CD8-positive, alpha-beta memory T cell (primary cell): ENCODE measurements at regions not wholly inside any gene's neighbourhood (a gene's known extent, or its start where the extent isn't known, plus 50 kb on each side); places are given as distances from the start of the nearest gene placed in this dataset.

Source experiments
- CTCF ChIA-PET: fragments of 350-600 bp; sonication (Branson Sonifier 250); formaldehyde crosslinking; loops from one replicate; lab custom pipeline; 2021; ENCODE audit warnings: antibody characterized with exemption; lab: Charles Lee
- POLR2A ChIA-PET: fragments of 350-600 bp; sonication (Branson Sonifier 250); formaldehyde crosslinking; loops from one replicate; lab custom pipeline; 2021; ENCODE audit warnings: antibody characterized with exemption; lab: Charles Lee
- DNase-seq, 5 donors: peaks; one replicate each; pipeline versions ENCODE4 v3.0.0 to v3.0.0-alpha.2; 2020 to 2022; ENCODE audit warnings: mixed read lengths in 1 of 5
- H3K27ac ChIP-seq: one replicate; pipeline ENCODE4 v1.7.0; 2013; ENCODE audit warnings: low read depth, mild to moderate bottlenecking, low read length, moderate library complexity
- H3K27me3 ChIP-seq: 2 replicates; pipeline ENCODE4 v1.7.0; 2013; ENCODE audit warnings: low read length, mild to moderate bottlenecking; ENCODE audit not compliant: insufficient read depth, poor library complexity, severe bottlenecking
- H3K36me3 ChIP-seq: 2 replicates; pipeline ENCODE4 v1.7.0; 2013; ENCODE audit warnings: mild to moderate bottlenecking, low read length, moderate library complexity; ENCODE audit not compliant: insufficient read depth
- H3K4me1 ChIP-seq: 2 replicates; pipeline ENCODE4 v1.7.0; 2013; ENCODE audit warnings: mild to moderate bottlenecking, low read length, moderate library complexity; ENCODE audit not compliant: insufficient read depth
- H3K4me3 ChIP-seq: 2 replicates; pipeline ENCODE4 v1.7.0; 2013; ENCODE audit warnings: mild to moderate bottlenecking, low read length
- H3K9me3 ChIP-seq: 2 replicates; pipeline ENCODE4 v1.7.0; 2013; ENCODE audit warnings: mild to moderate bottlenecking, low read length
- H3K27ac Mint-ChIP-seq, 8 donors: one replicate each; pipeline ENCODE4 v1.8.0; 2020 to 2021; ENCODE audit warnings: mixed read lengths in 8 of 8, mild to moderate bottlenecking in 6 of 8, inconsistent platforms in 3 of 8, moderate library complexity in 3 of 8
- H3K27me3 Mint-ChIP-seq, 2 donors: one replicate each; pipeline ENCODE4 v1.8.0; 2020 to 2021; ENCODE audit warnings: mixed read lengths in 2 of 2, mild to moderate bottlenecking in 1 of 2, moderate library complexity in 1 of 2
- H3K36me3 Mint-ChIP-seq, 3 donors: one replicate each; pipeline ENCODE4 v1.8.0; 2020 to 2021; ENCODE audit warnings: mixed read lengths in 3 of 3, inconsistent platforms in 1 of 3, mild to moderate bottlenecking in 1 of 3
- H3K4me1 Mint-ChIP-seq, 3 donors: one replicate each; pipeline ENCODE4 v1.8.0; 2020 to 2021; ENCODE audit warnings: mixed read lengths in 3 of 3, inconsistent platforms in 1 of 3, mild to moderate bottlenecking in 1 of 3
- H3K4me3 Mint-ChIP-seq, 7 donors: one replicate each; pipeline ENCODE4 v1.8.0; 2020 to 2021; ENCODE audit warnings: mixed read lengths in 7 of 7, mild to moderate bottlenecking in 6 of 7, moderate library complexity in 4 of 7, inconsistent platforms in 2 of 7
- H3K9me3 Mint-ChIP-seq, 5 donors: one replicate each; pipeline ENCODE4 v1.8.0; 2020 to 2022; ENCODE audit warnings: mixed read lengths in 5 of 5, mild to moderate bottlenecking in 3 of 5, moderate library complexity in 2 of 5, inconsistent platforms in 1 of 5

- no peak for DNase-seq
- Mint-ChIP-seq H3K9me3 (peaks cover 2 to 19% (median 3%) of the 10 kb centered on the region in 5 donors), H3K36me3 (no peaks in the 10 kb centered on the region), H3K27me3 (no peaks in the 10 kb centered on the region), H3K4me3 (no peak overlapping the region), H3K27ac (no peak overlapping the region), H3K4me1 (no peaks in the 10 kb centered on the region)
- H3K36me3 ChIP-seq = no peaks in the 10 kb centered on the region
- no peak overlapping the region for H3K4me3 ChIP-seq
- no peaks in the 10 kb centered on the region for H3K4me1 ChIP-seq
- H3K27me3 ChIP-seq = no peaks in the 10 kb centered on the region
- H3K27ac ChIP-seq = no peak overlapping the region
- H3K9me3 ChIP-seq = no peaks in the 10 kb centered on the region
- CTCF ChIA-PET = no interaction called here
- POLR2A ChIA-PET = no interaction called here
Observed at GRCh38 chr18:65399091-65399490, 351.7 kb upstream of the CDH7 start.

DNA sequence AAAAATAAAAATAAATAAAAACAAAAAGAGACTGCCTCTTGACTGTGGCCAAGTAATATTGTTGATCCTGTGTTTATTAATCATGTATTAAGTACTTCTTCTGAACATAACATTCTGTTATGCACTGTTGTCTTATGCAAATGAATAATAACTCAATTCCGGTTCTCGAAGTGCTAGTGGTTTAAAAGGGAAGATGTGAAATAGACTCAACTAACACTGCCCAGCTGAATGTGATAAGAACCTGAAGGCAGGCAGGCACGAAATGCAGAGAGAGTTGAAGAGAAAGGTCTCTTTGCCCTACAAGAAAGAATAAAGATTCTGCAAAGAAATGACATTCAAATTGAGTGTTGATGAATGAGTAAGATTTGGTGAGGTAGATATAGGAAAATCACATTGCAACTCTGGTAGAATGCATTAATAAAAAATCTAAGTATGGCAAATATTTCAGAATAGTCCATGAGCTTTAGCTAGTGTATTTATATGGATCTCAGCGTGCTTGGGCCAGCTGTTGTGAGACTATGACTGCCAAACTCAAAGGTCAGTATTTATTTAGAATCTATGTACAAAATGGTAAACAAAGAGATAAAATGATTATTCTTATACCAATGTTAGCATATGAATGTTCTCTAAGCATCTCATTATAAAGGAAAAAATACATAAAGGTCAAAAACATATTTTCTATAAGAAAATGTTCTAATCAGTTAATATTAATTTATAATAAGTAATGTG is 352.3 kb upstream of the CDH7 start:
- H3K4me3 ChIP-seq = no peak overlapping the region
- CTCF ChIA-PET = no interaction called here
- Mint-ChIP-seq H3K9me3 (peaks cover 2 to 17% (median 3%) of the 10 kb centered on the region in 5 donors), H3K27me3 (no peaks in the 10 kb centered on the region), H3K27ac (no peak overlapping the region), H3K36me3 (no peaks in the 10 kb centered on the region), H3K4me3 (no peak overlapping the region), H3K4me1 (no peaks in the 10 kb centered on the region)
- no peak overlapping the region for H3K27ac ChIP-seq
- no peaks in the 10 kb centered on the region for H3K27me3 ChIP-seq
- no peaks in the 10 kb centered on the region for H3K36me3 ChIP-seq
- POLR2A ChIA-PET = no interaction called here
- H3K9me3 ChIP-seq = no peaks in the 10 kb centered on the region
- no peaks in the 10 kb centered on the region for H3K4me1 ChIP-seq
- DNase-seq = no peak

DNA sequence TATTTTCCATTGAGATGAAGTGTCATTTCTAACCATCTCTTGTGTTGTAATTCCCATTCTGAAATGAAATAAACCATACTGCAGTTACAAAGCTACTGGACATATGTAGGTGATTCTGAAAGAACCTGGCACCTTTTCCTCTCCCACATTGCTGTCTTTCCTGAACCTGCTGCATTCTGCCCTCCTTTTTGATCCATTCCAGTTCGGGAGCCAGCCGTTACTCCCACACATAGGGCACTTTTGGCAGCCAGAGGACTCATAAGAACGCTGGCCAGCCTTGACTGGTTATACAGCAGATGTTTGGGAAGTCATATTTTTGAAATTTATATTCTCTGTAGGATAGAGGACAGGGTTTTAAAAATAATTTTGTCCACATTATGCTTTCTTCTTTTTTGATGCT is 369.8 kb upstream of the CDH7 start:
- H3K9me3 Mint-ChIP-seq = peaks cover 10 to 41% (median 27%) of the 10 kb centered on the region in 5 donors
- no peak overlapping the region for H3K4me3 Mint-ChIP-seq
- DNase-seq = no peak
- Histone ChIP-seq H3K36me3 (no peaks in the 10 kb centered on the region), H3K27ac (no peak overlapping the region), H3K9me3 (no peaks in the 10 kb centered on the region), H3K4me1 (no peaks in the 10 kb centered on the region), H3K27me3 (no peaks in the 10 kb centered on the region), H3K4me3 (no peak overlapping the region)
- H3K27me3 Mint-ChIP-seq = peaks cover 0 to 2% of the 10 kb centered on the region in 2 donors
- H3K4me1 Mint-ChIP-seq = no peaks in the 10 kb centered on the region
- no peak overlapping the region for H3K27ac Mint-ChIP-seq
- no peaks in the 10 kb centered on the region for H3K36me3 Mint-ChIP-seq
- POLR2A ChIA-PET = no interaction called here
- CTCF ChIA-PET = no interaction called here

DNA sequence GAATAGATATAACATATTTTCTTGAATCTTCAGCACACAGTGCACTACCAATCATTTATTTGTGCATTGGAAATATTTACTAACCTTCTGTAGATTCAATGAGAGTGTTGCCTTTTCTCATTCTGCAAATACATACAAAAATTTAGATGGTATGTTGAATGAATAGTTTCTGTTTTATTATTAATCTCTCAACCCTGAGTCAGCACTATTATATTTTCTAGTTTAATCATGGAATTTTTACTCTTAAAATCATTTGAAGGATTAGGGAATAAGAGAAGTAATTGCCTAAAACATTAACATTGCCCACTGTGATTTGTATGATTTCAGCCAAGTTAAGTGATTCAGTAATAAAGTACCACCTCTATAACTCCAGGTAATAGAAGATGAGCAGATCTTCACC is 370.2 kb upstream of the CDH7 start:
- Mint-ChIP-seq H3K36me3 (no peaks in the 10 kb centered on the region), H3K9me3 (peaks cover 10 to 39% (median 27%) of the 10 kb centered on the region in 5 donors), H3K4me3 (no peak overlapping the region), H3K27ac (no peak overlapping the region), H3K4me1 (no peaks in the 10 kb centered on the region), H3K27me3 (peaks cover 0 to 2% of the 10 kb centered on the region in 2 donors)
- ChIA-PET POLR2A (no interaction called here), CTCF (no interaction called here)
- H3K4me1 ChIP-seq = no peaks in the 10 kb centered on the region
- H3K9me3 ChIP-seq = no peaks in the 10 kb centered on the region
- no peaks in the 10 kb centered on the region for H3K36me3 ChIP-seq
- DNase-seq = no peak
- H3K27ac ChIP-seq = no peak overlapping the region
- no peaks in the 10 kb centered on the region for H3K27me3 ChIP-seq
- no peak overlapping the region for H3K4me3 ChIP-seq

DNA sequence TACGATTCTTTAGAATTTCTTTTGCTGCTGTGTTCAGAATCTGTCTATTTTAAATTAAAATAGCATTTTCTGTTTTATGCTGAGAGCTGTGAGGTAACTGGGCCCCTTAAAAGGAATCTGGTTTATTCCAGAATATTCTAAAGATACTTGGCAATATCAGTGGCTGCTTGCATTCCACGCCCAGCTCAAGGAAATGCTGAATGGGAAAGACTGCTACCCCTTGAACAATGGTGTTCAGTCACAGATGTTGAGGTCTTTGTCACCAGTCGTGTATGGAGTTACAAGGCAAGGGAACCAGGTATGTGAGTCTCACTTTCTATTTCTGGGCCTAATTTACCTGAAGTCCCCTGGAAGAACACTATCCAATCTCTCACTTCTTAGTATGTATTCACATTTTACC is 377.9 kb upstream of the CDH7 start:
- Histone ChIP-seq H3K4me1 (no peaks in the 10 kb centered on the region), H3K36me3 (no peaks in the 10 kb centered on the region), H3K9me3 (no peaks in the 10 kb centered on the region), H3K27me3 (no peaks in the 10 kb centered on the region), H3K27ac (no peak overlapping the region), H3K4me3 (no peak overlapping the region)
- POLR2A ChIA-PET = no interaction called here
- no peaks in the 10 kb centered on the region for H3K4me1 Mint-ChIP-seq
- no peak for DNase-seq
- no peaks in the 10 kb centered on the region for H3K27me3 Mint-ChIP-seq
- H3K27ac Mint-ChIP-seq = no peak overlapping the region
- no peaks in the 10 kb centered on the region for H3K36me3 Mint-ChIP-seq
- no peak overlapping the region for H3K4me3 Mint-ChIP-seq
- CTCF ChIA-PET = no interaction called here
- H3K9me3 Mint-ChIP-seq = peaks cover 7 to 26% (median 14%) of the 10 kb centered on the region in 5 donors

DNA sequence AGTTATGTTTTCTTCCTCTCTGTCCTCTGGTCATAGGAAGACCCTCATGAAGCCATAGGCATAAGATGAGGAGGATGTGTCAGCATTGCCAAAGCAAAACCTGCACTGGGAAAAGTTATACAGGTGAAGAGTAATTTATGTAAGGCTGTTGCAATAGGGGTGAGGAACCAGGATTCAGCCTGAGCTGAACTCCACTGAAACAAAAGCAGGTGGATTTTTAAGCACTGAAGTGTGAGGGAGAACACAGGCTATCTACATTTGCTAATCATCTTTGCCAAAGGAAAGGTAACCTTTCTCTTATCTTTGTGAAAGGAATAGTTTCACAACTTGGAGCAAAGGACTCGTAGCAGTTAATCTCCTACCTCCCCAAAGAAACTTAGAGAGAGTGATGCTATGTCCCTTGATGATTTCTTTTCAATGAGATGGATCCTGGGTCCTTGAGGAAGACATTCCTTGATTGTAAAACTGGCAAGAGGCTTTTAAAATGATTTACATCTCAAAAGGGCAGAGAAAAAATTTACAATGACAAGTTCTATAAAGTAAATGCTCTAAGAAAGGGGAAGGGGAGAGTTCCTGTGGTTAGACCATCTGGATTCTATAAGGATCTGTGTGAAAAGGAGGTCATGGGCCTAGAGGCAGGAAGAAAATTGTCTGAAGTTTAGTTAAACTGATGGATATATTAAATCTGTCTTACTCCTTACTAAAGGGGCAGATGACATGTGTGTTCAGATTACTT is 385.4 kb upstream of the CDH7 start:
- Histone ChIP-seq H3K27ac (no peak overlapping the region), H3K36me3 (no peaks in the 10 kb centered on the region), H3K4me1 (no peaks in the 10 kb centered on the region), H3K9me3 (no peaks in the 10 kb centered on the region), H3K27me3 (no peaks in the 10 kb centered on the region), H3K4me3 (no peak overlapping the region)
- ChIA-PET CTCF (no interaction called here), POLR2A (no interaction called here)
- Mint-ChIP-seq H3K27me3 (no peaks in the 10 kb centered on the region), H3K4me3 (no peak overlapping the region), H3K36me3 (no peaks in the 10 kb centered on the region), H3K9me3 (peaks cover 0 to 18% (median 8%) of the 10 kb centered on the region in 5 donors), H3K27ac (no peak overlapping the region), H3K4me1 (no peaks in the 10 kb centered on the region)
- DNase-seq = no peak

DNA sequence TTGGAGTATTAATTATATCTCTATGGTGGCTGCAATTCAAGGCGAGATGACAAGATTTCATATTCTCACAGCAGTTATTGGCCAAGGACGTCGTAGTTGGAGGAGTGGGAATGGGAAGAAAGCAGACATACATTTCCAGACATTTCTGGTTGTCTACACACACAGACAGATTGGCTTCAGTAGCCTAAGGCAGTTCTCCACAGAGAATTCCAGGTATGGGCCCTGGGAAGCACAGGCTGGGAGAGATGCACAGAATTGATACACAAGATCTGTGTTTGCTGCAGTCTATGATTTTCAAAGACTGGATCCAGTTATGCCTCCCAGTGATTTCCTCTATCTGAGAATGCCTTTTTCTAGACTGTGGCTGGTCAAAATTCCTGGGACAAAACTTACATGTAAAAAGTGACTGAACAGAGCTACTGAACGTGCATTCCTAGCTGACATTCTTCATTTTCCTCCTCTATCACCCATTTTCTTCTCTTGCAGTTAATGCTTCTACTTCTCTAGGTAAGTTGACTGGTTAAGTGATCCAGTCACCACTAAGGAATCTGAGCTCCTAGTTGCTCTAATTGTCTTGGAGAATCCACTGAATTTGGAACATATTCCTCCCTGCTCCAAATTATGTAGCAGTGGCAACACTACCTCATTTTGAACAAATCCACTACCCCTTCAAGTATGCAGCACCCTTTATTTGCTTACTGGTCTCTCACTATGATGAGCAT is 386.7 kb upstream of the CDH7 start:
- Histone ChIP-seq H3K4me1 (no peaks in the 10 kb centered on the region), H3K27ac (no peak overlapping the region), H3K4me3 (no peak overlapping the region), H3K9me3 (no peaks in the 10 kb centered on the region), H3K36me3 (no peaks in the 10 kb centered on the region), H3K27me3 (no peaks in the 10 kb centered on the region)
- Mint-ChIP-seq H3K4me3 (no peak overlapping the region), H3K27me3 (no peaks in the 10 kb centered on the region), H3K27ac (no peak overlapping the region), H3K36me3 (no peaks in the 10 kb centered on the region), H3K4me1 (no peaks in the 10 kb centered on the region), H3K9me3 (peaks cover 0 to 26% (median 9%) of the 10 kb centered on the region in 5 donors)
- no peak for DNase-seq
- POLR2A ChIA-PET = no interaction called here
- CTCF ChIA-PET = no interaction called here

DNA sequence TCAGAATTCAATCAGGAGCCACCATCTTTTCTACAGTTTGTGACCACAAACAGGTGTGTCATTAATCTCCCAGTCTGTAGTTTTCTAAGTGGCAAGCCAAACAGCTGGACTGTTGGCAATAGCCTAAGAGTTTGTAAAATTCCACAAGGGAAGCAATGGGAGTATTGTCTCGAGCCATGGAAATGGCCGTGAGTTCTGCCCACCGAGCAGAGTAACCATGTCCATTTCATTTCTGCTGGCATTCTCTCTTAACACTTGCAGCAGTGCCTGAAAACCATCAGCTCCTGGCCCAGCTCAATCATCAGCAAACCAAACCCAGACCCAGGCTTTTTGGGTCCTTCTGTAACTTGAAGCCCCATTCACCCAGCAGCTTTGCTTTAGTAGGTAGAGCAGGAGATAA is 387.8 kb upstream of the CDH7 start:
- Histone ChIP-seq H3K36me3 (no peaks in the 10 kb centered on the region), H3K4me3 (no peak overlapping the region), H3K27ac (no peak overlapping the region), H3K27me3 (no peaks in the 10 kb centered on the region), H3K4me1 (no peaks in the 10 kb centered on the region), H3K9me3 (no peaks in the 10 kb centered on the region)
- Mint-ChIP-seq H3K4me1 (no peaks in the 10 kb centered on the region), H3K9me3 (peaks cover 0 to 30% (median 9%) of the 10 kb centered on the region in 5 donors), H3K27ac (no peak overlapping the region), H3K4me3 (no peak overlapping the region), H3K27me3 (no peaks in the 10 kb centered on the region), H3K36me3 (no peaks in the 10 kb centered on the region)
- no peak for DNase-seq
- POLR2A ChIA-PET = no interaction called here
- CTCF ChIA-PET = no interaction called here
